HEK293 (cell line): ENCODE measurements at regions not wholly inside any gene's neighbourhood (a gene's known extent, or its start where the extent isn't known, plus 50 kb on each side); places are given as distances from the start of the nearest gene placed in this dataset.

ENCODE experiments used
- ZFP41 ChIP-seq: fragments of 450-650 bp; formaldehyde crosslinking; IDR thresholded peaks from 2 replicates; pipeline ENCODE4 v1.5.1; 2016; ENCODE audit warnings: missing biosample characterization, missing genetic modification characterization, borderline replicate concordance
- ZNF10 ChIP-seq: fragments of 450-650 bp; formaldehyde crosslinking; IDR thresholded peaks from 2 replicates; pipeline ENCODE4 v1.5.1; 2017; ENCODE audit warnings: missing biosample characterization, missing genetic modification characterization
- TF ChIP-seq, protein P1 (sequence below): fragments of 450-650 bp; formaldehyde crosslinking; IDR thresholded peaks from 2 replicates; pipeline ENCODE4 v1.5.1; 2016; ENCODE audit warnings: missing biosample characterization, missing genetic modification characterization

DNA sequence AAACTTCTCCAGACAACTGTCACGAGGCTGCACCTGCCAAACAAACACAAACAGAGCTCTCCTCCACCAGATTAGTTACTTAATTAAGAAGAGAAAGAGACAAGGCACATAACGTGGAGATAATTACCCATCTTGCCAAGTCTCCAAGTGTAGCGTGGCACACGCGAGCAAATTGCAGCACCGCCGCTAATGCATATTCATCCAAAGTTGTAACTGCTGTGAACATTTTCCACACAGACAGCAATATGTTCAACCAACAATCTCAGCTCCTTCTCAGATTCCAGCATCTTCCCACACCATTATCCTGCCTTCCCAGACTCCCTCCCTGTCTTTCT is 309.6 kb upstream of the TLE3 start:
- TF ChIP-seq, protein P1, sequence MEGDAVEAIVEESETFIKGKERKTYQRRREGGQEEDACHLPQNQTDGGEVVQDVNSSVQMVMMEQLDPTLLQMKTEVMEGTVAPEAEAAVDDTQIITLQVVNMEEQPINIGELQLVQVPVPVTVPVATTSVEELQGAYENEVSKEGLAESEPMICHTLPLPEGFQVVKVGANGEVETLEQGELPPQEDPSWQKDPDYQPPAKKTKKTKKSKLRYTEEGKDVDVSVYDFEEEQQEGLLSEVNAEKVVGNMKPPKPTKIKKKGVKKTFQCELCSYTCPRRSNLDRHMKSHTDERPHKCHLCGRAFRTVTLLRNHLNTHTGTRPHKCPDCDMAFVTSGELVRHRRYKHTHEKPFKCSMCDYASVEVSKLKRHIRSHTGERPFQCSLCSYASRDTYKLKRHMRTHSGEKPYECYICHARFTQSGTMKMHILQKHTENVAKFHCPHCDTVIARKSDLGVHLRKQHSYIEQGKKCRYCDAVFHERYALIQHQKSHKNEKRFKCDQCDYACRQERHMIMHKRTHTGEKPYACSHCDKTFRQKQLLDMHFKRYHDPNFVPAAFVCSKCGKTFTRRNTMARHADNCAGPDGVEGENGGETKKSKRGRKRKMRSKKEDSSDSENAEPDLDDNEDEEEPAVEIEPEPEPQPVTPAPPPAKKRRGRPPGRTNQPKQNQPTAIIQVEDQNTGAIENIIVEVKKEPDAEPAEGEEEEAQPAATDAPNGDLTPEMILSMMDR (tag by site-specific recombination) = no peak
- TF ChIP-seq ZFP41 (tag by site-specific recombination) (no peak), ZNF10 (tag by site-specific recombination) (no peak)
